NCI-H82 treated with DMSO at 0.1 percent for 48 hours (cell line): ENCODE measurements at regions not wholly inside any gene's neighbourhood (a gene's known extent, or its start where the extent isn't known, plus 50 kb on each side); places are given as distances from the start of the nearest gene placed in this dataset.
"Not testable (repeated sequence)": the region's sequence is repeated elsewhere in the genome, so short reads cannot be mapped to it uniquely, and the experiment has no call there.

Experiments used
- DNase-seq: peaks from one replicate; lab custom pipeline; 2025; ENCODE audit not compliant: unreplicated experiment; lab: John Stamatoyannopoulos, UW

DNA sequence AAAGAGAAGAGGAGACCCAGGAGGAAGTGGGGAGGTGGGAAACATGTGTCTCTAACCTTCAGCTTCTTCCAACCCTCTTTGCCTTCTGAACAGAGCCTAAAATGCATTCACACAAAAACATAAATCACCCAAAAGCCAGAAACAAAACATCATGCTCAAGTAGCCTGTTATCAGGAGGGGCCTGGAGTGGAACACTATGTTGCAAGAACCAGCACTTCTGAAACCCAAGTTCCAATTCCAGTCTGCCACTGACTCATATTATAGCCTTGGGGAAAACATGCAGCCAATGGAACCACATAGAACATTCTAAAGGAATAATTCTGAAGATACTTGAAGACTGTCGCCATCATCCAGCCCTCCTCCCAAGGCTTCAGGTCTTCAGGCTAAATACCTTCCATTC is 169.8 kb upstream of the PLXNC1 start:
- no peak for DNase-seq

DNA sequence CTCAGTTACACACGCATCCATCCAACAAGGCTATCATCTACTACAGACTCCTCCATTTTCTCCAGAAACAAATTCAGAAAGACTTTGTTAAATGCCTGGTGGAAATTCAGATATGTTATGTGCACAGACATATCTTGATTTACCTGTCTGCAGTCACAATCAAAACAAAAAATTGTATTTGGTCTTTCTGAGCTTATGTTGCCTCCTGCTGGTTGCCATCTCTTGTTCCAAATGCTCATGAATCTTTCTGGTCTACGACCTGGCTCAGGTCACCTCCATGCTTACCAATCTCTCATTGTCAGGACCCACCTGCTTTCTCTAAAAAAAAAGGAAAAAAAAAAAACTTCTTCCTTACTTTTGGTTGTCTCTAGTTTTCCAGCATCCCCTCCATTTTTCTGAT is 169.2 kb upstream of the PLXNC1 start:
- DNase-seq, result no peak

DNA sequence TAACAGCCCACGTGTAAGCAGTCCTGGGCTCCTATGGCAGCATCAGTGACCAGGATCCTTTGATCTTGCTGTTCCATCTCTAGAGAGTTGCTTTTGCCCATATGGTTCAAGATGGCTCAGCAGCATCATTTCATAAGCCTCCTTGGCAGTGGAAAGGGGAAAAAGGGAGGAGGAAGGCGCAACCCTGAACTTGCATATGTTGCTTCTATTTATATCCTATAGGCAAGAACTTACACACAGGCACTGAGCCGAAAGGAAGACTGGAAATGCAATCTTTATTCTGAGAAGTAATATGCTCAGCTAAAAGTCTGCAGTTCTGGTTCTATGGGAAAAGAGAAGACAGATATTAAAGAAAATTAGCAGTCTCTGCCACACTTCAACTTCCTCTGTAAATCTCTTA is 167.7 kb upstream of the PLXNC1 start:
- no peak for DNase-seq

DNA sequence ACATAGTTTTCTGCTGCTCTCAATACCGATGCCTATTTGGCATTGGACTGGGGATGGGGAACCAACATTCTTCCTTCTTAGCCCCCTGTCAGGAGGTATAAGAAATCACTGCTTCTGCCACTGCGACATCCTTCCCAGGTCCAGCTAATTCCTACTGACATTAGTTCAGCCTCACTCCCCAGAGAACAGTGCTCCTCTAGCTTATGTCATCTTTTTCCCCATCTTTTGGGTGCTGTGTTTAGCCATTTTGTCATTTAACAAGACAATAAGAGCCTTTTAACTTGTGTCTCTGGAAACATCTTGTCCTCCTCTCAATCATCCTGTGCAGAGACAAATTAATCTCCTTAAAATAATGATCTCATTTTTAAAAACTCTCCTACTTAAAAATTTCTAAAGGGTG is 167.0 kb upstream of the PLXNC1 start:
- no peak for DNase-seq

- DNase-seq, result no peak
These were observed 165.5 kb upstream of the PLXNC1 start for GRCh38 chr12:93982771-93983315.

DNA sequence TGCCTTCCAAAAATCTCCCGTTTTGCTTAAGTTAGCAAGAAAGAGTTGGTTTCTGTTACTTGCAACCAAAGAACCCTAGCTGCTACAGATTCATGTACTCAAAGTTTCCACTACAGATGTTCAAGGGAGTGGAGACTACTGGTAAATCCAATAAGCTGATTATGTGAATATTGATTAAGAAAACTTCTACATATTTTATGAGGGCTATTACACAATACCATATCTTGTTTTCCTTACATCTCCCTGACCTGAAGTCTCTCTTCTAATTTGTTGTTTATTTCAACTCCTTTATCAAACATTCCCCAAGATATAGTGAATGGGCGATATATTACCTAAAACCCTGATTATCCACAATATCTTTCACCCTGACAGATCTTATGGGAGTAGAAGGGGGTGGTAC is 164.4 kb upstream of the PLXNC1 start:
- peak; percentile 26 for DNase-seq

DNA sequence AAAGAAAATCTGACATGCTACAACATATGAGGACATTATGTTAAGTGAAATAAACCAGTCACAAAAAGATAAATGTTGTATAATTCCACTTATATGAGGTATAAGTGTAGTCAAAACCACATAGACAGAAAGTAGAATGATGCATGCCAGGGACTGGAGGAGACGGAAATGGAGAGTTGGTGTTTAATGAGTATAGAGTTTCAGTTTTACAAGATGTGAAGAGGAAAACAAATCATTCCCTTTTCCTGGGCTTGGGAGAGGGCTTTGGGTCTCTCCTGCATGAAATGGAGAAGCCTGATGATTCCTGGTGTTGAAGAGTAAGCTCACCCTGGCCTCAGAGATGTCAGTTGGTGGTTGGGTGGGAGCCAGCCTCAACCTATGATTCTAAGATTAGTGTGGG is 158.4 kb upstream of the PLXNC1 start:
- no peak for DNase-seq

DNA sequence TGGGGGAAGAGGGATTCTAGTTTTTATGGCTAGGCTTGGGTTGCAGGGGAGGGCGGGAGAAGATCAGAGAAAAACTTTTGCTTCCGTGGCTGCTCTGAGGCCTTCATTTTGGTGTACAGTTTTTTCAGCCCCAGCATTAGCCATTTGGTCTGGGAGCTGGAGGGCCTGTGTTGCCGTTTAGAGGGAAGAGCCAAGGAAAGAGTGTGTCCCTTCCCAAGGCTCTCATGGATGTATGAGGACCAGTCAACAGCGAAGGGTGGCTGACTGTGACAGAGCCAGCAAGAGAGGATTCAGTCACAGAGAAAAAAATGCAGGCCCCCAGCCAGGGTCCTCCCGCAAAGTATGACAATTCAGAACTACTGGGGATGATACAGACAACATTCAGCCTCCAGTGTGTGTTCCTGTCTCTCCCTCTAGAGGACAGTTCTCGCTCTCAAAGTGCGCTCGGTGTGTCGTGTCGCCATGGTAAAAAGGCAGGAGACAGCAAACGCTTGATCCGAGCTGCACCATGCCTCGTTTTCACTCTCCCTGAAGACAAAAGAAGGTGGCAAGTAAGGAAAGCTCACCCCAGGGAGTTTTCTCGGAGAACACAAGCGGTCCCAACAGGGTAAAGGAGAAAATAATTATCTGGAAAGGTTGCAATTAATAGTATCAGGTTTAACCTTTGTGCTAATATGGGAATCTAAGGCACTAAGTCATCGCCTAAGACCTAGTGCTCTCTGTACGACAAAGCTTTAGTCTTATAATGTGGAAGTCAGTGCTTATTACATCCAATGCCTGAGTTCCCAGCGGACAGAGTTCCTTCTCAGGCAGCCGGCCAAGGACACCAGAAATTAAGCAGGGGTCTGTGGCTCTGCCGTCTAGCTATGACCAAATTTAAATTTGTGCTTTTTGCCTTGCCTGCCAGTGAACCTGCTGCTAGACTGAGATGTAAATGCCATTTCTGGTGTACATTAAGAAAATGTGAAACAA is 157.3 kb upstream of the PLXNC1 start:
- DNase-seq, result no peak

GRCh38 chr12:93991829-93992461 is 156.4 kb upstream of the PLXNC1 start:
- DNase-seq, result no peak

GRCh38 chr12:93994721-93995120 is 153.7 kb upstream of the PLXNC1 start:
- no peak for DNase-seq

GRCh38 chr12:93996321-93996720 is 152.1 kb upstream of the PLXNC1 start:
- DNase-seq, result peak; percentile 6

GRCh38 chr12:94001691-94002090 is 146.7 kb upstream of the PLXNC1 start:
- no peak for DNase-seq

DNA sequence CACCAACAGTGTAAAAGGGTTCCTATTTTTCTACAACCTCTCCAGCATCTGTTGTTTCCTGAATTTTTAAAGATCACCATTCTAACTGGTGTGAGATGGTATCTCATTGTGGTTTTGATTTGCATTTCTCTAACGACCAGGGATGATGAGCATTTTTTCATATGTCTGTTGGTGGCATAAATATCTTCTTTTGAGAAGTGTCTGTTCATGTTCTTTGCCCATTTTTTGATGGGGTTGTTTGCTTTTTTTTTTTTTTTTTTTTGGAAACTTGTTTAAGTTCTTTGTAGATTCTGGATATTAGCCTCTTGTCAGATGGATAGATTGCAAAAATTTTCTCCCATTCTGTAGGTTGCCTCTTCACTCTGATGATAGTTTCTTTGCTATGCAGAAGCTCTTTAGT is 145.5 kb upstream of the PLXNC1 start:
- not testable (repeated sequence) for DNase-seq

DNA sequence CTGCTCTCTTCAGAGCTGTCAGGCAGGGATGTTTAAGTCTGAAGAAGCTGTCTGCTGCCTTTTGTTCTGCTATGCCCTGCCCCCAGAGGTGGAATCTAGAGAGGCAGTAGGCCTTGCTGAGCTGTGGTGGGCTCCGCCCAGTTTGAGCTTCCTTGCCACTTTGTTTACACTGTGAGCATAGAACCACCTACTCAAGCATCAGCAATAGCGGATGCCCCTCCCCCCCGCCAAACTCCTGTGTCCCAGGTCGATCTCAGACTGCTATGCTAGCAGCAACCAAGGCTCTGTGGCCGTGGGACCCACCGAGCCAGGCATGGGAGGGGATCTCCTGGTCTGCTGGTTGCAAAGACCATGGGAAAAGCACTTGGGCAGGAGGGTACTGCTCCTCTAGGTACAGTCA is 140.5 kb upstream of the PLXNC1 start:
- not testable (repeated sequence) for DNase-seq

GRCh38 chr12:94010307-94010706 is 138.1 kb upstream of the PLXNC1 start:
- DNase-seq, result no peak

GRCh38 chr12:94012071-94012470 is 136.3 kb upstream of the PLXNC1 start:
- DNase-seq, result no peak

GRCh38 chr12:94012590-94012989 is 135.8 kb upstream of the PLXNC1 start:
- no peak for DNase-seq

- DNase-seq, result not testable (repeated sequence)
These were observed 131.1 kb upstream of the PLXNC1 start for GRCh38 chr12:94017247-94017646.

GRCh38 chr12:94020335-94020734 is 128.0 kb upstream of the PLXNC1 start:
- DNase-seq, result no peak

DNA sequence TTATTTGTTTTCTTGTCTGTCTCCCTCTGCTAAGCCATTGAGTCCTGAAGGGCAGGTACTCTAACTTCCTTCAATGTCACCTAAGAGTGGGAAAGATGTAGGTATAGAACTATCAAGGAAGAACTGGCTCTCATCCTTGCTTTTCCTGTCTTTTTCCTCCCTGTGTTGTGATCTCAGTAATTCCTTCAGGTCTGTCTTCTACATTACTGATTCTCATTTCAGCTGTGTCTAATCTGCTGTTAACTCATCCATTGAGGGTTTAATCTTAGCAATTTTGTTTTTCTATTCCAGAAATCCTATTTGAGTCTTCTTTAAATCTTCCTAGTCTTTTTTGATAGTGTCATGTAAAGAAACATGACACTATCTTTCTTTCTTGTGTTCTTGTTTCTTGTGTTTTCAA is 124.5 kb upstream of the PLXNC1 start:
- no peak for DNase-seq

DNA sequence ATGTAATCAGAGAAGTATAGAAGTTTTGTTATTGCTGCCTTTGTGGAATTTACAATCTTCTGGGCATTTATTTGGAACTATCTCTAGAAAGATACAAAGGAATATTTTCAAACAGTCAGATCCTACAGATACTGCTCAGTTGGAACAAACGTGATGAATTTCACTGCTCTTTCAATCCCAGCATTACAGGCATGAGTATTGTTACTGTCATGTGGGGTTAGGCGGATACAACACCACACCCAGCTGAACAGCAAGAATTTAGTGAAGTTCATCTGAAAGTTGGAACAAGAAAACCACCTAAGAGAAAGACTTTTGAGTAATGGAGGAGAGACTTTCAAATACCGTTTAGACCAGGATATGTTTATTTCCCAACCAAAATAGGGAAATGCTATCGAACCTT is 123.3 kb upstream of the PLXNC1 start:
- no peak for DNase-seq

DNA sequence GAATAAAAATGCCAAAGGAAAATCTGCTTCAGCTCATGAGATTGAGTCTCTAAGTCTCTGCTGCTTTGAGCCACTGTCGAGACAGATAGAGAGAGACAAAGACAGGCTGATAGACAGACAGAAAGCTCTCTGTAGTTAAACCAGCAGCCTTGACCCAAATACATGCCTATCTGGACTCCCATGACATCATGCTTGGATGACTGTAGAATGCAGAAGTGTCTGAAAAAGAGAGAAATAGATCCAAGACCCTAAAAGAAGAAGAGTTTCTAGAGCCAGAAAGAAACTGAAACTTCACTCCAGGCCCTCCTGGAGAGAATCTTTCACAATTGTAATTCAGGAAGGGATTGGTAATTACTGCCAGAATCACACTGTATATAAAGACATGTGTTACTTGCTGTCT is 122.6 kb upstream of the PLXNC1 start:
- DNase-seq, result no peak
